ENCODE measurements at regions not wholly inside any gene's neighbourhood (a gene's known extent, or its start where the extent isn't known, plus 50 kb on each side); places are given as distances from the start of the nearest gene placed in this dataset.

GRCh38 chr2:196558497-196558896 is 81.0 kb upstream of the CCDC150 start:
- TF ChIP-seq, protein P1, sequence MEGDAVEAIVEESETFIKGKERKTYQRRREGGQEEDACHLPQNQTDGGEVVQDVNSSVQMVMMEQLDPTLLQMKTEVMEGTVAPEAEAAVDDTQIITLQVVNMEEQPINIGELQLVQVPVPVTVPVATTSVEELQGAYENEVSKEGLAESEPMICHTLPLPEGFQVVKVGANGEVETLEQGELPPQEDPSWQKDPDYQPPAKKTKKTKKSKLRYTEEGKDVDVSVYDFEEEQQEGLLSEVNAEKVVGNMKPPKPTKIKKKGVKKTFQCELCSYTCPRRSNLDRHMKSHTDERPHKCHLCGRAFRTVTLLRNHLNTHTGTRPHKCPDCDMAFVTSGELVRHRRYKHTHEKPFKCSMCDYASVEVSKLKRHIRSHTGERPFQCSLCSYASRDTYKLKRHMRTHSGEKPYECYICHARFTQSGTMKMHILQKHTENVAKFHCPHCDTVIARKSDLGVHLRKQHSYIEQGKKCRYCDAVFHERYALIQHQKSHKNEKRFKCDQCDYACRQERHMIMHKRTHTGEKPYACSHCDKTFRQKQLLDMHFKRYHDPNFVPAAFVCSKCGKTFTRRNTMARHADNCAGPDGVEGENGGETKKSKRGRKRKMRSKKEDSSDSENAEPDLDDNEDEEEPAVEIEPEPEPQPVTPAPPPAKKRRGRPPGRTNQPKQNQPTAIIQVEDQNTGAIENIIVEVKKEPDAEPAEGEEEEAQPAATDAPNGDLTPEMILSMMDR (conservative IDR thresholded peaks at IDR 0.05; ENCODE audit: low read depth in 2 of 2), result no peak
- TF ChIP-seq EZH2 (IDR thresholded peaks at IDR 0.05; ENCODE audit: low read depth, unreplicated experiment), result no peak
- no peak for TF ChIP-seq REST (IDR thresholded peaks at IDR 0.05; ENCODE audit: unreplicated experiment)

All from GM23338 (cell line).